ENCODE measurements at regions not wholly inside any gene's neighbourhood (a gene's known extent, or its start where the extent isn't known, plus 50 kb on each side); places are given as distances from the start of the nearest gene placed in this dataset.
"Not testable (repeated sequence)": the region's sequence is repeated elsewhere in the genome, so short reads cannot be mapped to it uniquely, and the experiment has no call there.

DNA sequence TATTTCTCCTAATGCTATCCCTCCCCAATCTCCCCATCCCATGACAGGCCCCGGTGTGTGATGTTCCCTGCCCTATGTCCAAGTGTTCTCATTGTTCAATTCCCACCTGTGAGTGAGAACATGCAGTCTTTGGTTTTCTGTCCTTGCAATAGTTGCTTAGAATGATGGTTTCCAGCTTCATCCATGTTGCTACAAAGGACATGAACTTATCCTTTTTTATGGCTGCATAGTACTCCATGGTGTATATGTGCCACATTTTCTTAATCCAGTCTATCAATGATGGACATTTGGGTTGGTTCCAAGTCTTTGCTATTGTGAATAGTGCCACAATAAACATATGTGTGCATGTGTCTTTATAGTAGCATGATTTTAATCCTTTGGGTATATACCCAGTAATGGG lies 51.3 kb upstream of the RIOK2 start:
- CTCF ChIA-PET; POLR2A ChIA-PET; BruUV-seq (replicated peaks); DNase-seq (ENCODE audit: low read depth, low spot score); H3K4me1 ChIP-seq (ENCODE audit: control insufficient read depth, insufficient read depth, low read length); H3K27ac ChIP-seq (ENCODE audit: low read length); H3K27me3 ChIP-seq (ENCODE audit: control insufficient read depth, insufficient read depth, low read length); in situ Hi-C loops (cut with HindIII; ENCODE audit: low pct_unique_long_range_greater_than_20kb, low sequenced_read_pairs); ATAC-seq; H3K4me3 ChIP-seq (ENCODE audit: low read depth in 2 of 2, low read length in 2 of 2); H3K36me3 ChIP-seq (ENCODE audit: control insufficient read depth, insufficient read depth, low read length); H3K9me3 ChIP-seq (ENCODE audit: control insufficient read depth, insufficient read depth, low read depth, low read length): not testable (repeated sequence)
- intact Hi-C loops (cut with micrococcal nuclease; ENCODE audit: unreplicated experiment) = loop anchor here (5.0 kb wide), 1 partner anchor 298 kb away; no protein-coding TSS in a partner anchor

DNA sequence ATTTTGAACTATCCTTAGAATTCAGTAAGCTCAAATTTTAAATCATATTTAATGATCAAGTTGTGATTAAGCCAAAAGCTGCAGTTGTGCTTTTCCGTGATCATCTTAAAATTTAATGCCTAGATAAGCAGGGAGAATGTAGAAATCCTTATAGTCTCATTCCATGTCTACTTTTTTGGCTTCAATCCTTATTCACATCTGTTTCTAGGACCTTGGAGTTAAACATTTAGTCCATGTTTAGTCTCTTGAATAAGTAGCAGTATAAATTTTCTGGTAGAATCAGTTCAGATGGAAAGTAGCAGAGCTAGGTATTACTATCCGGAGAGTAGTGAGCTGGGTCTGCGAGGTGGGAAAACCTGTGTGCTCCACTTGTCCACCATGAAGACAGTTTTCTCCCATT lies 59.3 kb upstream of the RIOK2 start:
- in situ Hi-C loops (cut with HindIII; ENCODE audit: low pct_unique_long_range_greater_than_20kb, low sequenced_read_pairs) = no loop called here
- no peak for ATAC-seq

DNA sequence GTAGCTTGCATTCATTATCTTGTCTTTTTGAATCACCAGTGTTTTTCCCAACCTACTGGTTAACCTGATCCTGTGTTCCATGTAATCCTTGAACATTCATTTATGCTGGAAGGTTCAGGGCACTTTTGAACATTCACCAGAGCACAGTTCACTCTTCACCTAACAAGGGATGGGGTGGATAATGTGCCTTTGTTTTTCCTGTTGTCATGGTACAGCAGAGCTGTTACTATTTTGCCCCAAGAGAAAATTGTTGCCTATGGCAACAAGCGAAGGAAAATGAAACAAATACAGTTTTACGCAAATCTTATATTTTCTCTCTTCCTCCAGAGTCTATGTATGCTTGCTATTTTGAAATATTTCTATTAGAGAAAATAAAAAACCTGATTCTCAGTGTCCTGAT lies 60.3 kb upstream of the RIOK2 start:
- Histone ChIP-seq H3K36me3 (ENCODE audit: control insufficient read depth, insufficient read depth, low read length) (no peaks in the 10 kb centered on the region), H3K27me3 (ENCODE audit: control insufficient read depth, insufficient read depth, low read length) (no peaks in the 10 kb centered on the region), H3K4me3 (ENCODE audit: low read depth in 2 of 2, low read length in 2 of 2) (no peak overlapping the region), H3K4me1 (ENCODE audit: control insufficient read depth, insufficient read depth, low read length) (no peaks in the 10 kb centered on the region), H3K27ac (ENCODE audit: low read length) (no peak overlapping the region), H3K9me3 (ENCODE audit: control insufficient read depth, insufficient read depth, low read depth, low read length) (no peaks in the 10 kb centered on the region)
- in situ Hi-C loops (cut with HindIII; ENCODE audit: low pct_unique_long_range_greater_than_20kb, low sequenced_read_pairs) = no loop called here
- ChIA-PET CTCF (no interaction called here), POLR2A (no interaction called here)
- no peak for ATAC-seq
- no peak for DNase-seq (ENCODE audit: low read depth, low spot score)
- intact Hi-C loops (cut with micrococcal nuclease; ENCODE audit: unreplicated experiment) = no loop called here
- TF ChIP-seq, protein P1, sequence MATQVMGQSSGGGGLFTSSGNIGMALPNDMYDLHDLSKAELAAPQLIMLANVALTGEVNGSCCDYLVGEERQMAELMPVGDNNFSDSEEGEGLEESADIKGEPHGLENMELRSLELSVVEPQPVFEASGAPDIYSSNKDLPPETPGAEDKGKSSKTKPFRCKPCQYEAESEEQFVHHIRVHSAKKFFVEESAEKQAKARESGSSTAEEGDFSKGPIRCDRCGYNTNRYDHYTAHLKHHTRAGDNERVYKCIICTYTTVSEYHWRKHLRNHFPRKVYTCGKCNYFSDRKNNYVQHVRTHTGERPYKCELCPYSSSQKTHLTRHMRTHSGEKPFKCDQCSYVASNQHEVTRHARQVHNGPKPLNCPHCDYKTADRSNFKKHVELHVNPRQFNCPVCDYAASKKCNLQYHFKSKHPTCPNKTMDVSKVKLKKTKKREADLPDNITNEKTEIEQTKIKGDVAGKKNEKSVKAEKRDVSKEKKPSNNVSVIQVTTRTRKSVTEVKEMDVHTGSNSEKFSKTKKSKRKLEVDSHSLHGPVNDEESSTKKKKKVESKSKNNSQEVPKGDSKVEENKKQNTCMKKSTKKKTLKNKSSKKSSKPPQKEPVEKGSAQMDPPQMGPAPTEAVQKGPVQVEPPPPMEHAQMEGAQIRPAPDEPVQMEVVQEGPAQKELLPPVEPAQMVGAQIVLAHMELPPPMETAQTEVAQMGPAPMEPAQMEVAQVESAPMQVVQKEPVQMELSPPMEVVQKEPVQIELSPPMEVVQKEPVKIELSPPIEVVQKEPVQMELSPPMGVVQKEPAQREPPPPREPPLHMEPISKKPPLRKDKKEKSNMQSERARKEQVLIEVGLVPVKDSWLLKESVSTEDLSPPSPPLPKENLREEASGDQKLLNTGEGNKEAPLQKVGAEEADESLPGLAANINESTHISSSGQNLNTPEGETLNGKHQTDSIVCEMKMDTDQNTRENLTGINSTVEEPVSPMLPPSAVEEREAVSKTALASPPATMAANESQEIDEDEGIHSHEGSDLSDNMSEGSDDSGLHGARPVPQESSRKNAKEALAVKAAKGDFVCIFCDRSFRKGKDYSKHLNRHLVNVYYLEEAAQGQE (IDR thresholded peaks at IDR 0.05; ENCODE audit: insufficient read depth in 1 of 2, low read depth in 2 of 2, low read length in 1 of 2) = no peak
- TF ChIP-seq TCF7L2 (IDR thresholded peaks at IDR 0.05; ENCODE audit: low read depth, low read length) (no peak), SIN3A (IDR thresholded peaks at IDR 0.05; ENCODE audit: borderline replicate concordance, insufficient read depth, low read depth, low read length) (no peak), POLR2AphosphoS5 (IDR thresholded peaks at IDR 0.05; ENCODE audit: low read depth, low read length) (no peak)
- TF ChIP-seq, protein P2, sequence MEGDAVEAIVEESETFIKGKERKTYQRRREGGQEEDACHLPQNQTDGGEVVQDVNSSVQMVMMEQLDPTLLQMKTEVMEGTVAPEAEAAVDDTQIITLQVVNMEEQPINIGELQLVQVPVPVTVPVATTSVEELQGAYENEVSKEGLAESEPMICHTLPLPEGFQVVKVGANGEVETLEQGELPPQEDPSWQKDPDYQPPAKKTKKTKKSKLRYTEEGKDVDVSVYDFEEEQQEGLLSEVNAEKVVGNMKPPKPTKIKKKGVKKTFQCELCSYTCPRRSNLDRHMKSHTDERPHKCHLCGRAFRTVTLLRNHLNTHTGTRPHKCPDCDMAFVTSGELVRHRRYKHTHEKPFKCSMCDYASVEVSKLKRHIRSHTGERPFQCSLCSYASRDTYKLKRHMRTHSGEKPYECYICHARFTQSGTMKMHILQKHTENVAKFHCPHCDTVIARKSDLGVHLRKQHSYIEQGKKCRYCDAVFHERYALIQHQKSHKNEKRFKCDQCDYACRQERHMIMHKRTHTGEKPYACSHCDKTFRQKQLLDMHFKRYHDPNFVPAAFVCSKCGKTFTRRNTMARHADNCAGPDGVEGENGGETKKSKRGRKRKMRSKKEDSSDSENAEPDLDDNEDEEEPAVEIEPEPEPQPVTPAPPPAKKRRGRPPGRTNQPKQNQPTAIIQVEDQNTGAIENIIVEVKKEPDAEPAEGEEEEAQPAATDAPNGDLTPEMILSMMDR (IDR thresholded peaks at IDR 0.05) = no peak
- no TSS peak for BruUV-seq (replicated peaks)

More for the DNA sequence above, 59.3 kb upstream of the RIOK2 start:
- POLR2A ChIA-PET = no interaction called here
- Histone ChIP-seq H3K27me3 (ENCODE audit: control insufficient read depth, insufficient read depth, low read length) (no peaks in the 10 kb centered on the region), H3K36me3 (ENCODE audit: control insufficient read depth, insufficient read depth, low read length) (no peaks in the 10 kb centered on the region), H3K4me1 (ENCODE audit: control insufficient read depth, insufficient read depth, low read length) (no peaks in the 10 kb centered on the region), H3K4me3 (ENCODE audit: low read depth in 2 of 2, low read length in 2 of 2) (no peak overlapping the region), H3K9me3 (ENCODE audit: control insufficient read depth, insufficient read depth, low read depth, low read length) (no peaks in the 10 kb centered on the region), H3K27ac (ENCODE audit: low read length) (no peak overlapping the region)
- CTCF ChIA-PET = no interaction called here
- BruUV-seq (replicated peaks) = no TSS peak
- DNase-seq (ENCODE audit: low read depth, low spot score) = no peak
- intact Hi-C loops (cut with micrococcal nuclease; ENCODE audit: unreplicated experiment) = no loop called here
- TF ChIP-seq TCF7L2 (IDR thresholded peaks at IDR 0.05; ENCODE audit: low read depth, low read length) (no peak), POLR2AphosphoS5 (IDR thresholded peaks at IDR 0.05; ENCODE audit: low read depth, low read length) (no peak), SIN3A (IDR thresholded peaks at IDR 0.05; ENCODE audit: borderline replicate concordance, insufficient read depth, low read depth, low read length) (no peak)
- TF ChIP-seq, protein P2 (IDR thresholded peaks at IDR 0.05) = no peak
- TF ChIP-seq, protein P1 (IDR thresholded peaks at IDR 0.05; ENCODE audit: insufficient read depth in 1 of 2, low read depth in 2 of 2, low read length in 1 of 2) = no peak
